ENCODE measurements at regions not wholly inside any gene's neighbourhood (a gene's known extent, or its start where the extent isn't known, plus 50 kb on each side); places are given as distances from the start of the nearest gene placed in this dataset.

DNA sequence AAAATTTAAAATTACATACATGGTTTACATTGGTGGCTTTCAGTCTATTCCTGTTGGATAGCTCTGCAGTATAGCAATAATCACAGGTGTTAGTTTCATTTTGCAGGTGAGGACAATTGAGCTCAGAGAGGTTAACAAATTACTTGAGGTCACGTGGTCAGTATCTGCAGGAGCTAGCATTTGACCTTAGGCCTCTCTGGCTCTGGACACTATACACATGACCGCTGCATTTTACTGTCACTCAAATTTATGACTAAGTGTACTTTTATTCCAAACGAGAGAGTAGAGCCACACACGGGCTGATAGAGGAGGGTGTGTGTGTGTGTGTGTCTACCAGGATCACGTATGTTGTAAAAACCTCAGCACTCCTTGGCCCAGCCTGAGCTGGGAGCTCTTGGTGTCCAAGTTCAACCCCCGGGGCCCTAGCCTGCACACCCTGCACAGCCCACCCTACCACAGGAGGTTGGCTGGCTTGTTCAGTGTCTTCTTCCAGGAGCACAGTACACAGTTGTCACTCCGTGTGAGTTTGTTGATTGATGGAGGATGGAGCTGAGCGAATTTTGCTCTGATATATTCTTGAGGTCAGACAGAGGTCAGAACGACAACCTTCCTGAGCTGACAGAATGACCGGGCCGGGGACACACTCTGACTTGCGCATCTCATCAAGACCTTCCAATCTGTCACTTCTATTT, 272.7 kb downstream of the GFRA1 start:
- intact Hi-C loops (cut with DNase I) = no loop called here
- H3K36me3 ChIP-seq = no peaks in the 10 kb centered on the region
- TF ChIP-seq, protein P1, sequence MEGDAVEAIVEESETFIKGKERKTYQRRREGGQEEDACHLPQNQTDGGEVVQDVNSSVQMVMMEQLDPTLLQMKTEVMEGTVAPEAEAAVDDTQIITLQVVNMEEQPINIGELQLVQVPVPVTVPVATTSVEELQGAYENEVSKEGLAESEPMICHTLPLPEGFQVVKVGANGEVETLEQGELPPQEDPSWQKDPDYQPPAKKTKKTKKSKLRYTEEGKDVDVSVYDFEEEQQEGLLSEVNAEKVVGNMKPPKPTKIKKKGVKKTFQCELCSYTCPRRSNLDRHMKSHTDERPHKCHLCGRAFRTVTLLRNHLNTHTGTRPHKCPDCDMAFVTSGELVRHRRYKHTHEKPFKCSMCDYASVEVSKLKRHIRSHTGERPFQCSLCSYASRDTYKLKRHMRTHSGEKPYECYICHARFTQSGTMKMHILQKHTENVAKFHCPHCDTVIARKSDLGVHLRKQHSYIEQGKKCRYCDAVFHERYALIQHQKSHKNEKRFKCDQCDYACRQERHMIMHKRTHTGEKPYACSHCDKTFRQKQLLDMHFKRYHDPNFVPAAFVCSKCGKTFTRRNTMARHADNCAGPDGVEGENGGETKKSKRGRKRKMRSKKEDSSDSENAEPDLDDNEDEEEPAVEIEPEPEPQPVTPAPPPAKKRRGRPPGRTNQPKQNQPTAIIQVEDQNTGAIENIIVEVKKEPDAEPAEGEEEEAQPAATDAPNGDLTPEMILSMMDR (IDR thresholded peaks at IDR 0.05) = no peak

More for the DNA sequence above, 272.7 kb downstream of the GFRA1 start:
- no peaks in the 10 kb centered on the region for H3K27me3 ChIP-seq
- DNase-seq (ENCODE audit: low spot score in 2 of 2) = no peak
- peaks cover 0 to 2% of the 10 kb centered on the region in 2 donors for H3K4me1 ChIP-seq
- no peak overlapping the region for H3K27ac ChIP-seq
- no peak overlapping the region for H3K4me3 ChIP-seq
- no peaks in the 10 kb centered on the region for H3K9me3 ChIP-seq
